ENCODE measurements at regions not wholly inside any gene's neighbourhood (a gene's known extent, or its start where the extent isn't known, plus 50 kb on each side); places are given as distances from the start of the nearest gene placed in this dataset.
"Not testable (repeated sequence)": the region's sequence is repeated elsewhere in the genome, so short reads cannot be mapped to it uniquely, and the experiment has no call there.

DNA sequence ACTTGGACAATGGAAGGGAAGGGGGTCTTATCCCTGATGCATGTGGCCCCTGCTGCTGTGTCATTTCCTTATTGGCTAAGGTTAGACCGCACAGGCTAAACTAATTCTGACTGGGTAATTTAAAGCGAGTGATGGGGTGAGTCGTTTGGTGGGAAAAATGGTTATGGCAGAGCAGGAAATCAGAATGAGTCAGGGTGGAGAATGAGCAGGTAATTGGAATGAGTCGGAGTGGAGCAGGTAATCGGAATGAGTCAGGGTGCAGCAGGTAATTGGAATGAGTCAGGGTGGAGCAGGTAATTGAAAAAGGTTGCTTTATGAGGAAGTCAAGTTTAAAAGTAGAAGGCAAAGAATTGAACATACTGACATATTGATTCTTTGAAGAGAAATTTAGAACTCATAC, 901.0 kb downstream of the DSC3 start:
- BruUV-seq (replicated peaks); FAIRE-seq; SMC1A ChIA-PET (ENCODE audit: uncharacterized antibody, unreplicated experiment); H3K27ac ChIP-seq (ENCODE audit: control insufficient read depth, insufficient read depth); H3K4me2 ChIP-seq (ENCODE audit: control insufficient read depth, insufficient read depth); DNase-seq (ENCODE audit: low read depth, low spot score); intact Hi-C loops (cut with micrococcal nuclease; ENCODE audit: unreplicated experiment); in situ Hi-C loops (cut with MboI); H3K4me3 ChIP-seq; H3K9me3 ChIP-seq (replicated peaks; ENCODE audit: control insufficient read depth, insufficient read depth, low read length); CTCF ChIA-PET; H3K9ac ChIP-seq (ENCODE audit: control insufficient read depth, insufficient read depth, low read length); POLR2A ChIA-PET; H3K79me2 ChIP-seq (ENCODE audit: control insufficient read depth, insufficient read depth, low read length); H3K27me3 ChIP-seq (replicated peaks in 1 of 2; ENCODE audit: control insufficient read depth in 2 of 2, insufficient read depth in 2 of 2, low read length in 1 of 2); H4K20me1 ChIP-seq (ENCODE audit: control insufficient read depth, insufficient read depth); H3K4me1 ChIP-seq (ENCODE audit: control insufficient read depth, insufficient read depth, low read length); RAD21 ChIA-PET (ENCODE audit: unreplicated experiment); H3K36me3 ChIP-seq (ENCODE audit: control insufficient read depth in 2 of 2, insufficient read depth in 2 of 2, low read length in 1 of 2); ATAC-seq; H2AFZ ChIP-seq (ENCODE audit: control insufficient read depth, low read depth, low read length): not testable (repeated sequence)
- 24% methylated on average over 5 of the region's 5 CpGs for WGBS (ENCODE audit: insufficient coverage, insufficient replicate concordance, low lambda C conversion rate, missing lambda C conversion rate)

DNA sequence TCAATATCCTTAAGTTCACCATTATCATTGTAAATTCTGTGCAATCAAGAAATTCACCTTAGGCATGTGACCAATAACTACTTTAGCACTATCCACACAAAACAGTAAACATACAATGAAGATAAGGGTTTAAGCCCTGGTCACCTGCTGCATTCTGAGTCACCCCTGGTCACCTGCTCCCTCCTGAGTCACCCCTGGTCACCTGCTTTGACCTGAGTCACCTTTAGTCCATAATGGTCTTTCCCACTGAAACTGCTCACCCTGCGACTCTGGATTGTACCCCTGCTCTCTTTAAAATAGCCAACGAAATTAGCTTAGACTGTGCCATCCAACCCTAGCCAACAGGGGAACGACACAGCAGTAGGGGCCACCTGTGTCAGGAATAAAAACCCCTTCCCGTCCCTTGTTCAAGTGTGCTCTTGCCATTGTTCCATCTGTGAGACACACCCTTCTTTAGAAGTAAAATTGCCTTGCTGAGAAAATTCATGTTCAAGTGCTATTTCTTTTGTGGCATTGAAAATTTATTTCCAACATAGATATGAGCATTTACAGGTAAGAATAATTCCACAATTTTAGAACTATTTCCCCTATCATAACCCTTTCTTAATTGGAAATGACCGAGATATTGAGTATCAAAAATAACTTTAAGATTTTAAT, 902.8 kb downstream of the DSC3 start:
- Histone ChIP-seq H3K36me3 (ENCODE audit: control insufficient read depth in 2 of 2, insufficient read depth in 2 of 2, low read length in 1 of 2) (no peaks in the 10 kb centered on the region), H3K4me2 (ENCODE audit: control insufficient read depth, insufficient read depth) (no peak overlapping the region)
- RAD21 ChIA-PET (ENCODE audit: unreplicated experiment) = no interaction called here

More for the DNA sequence above, 902.8 kb downstream of the DSC3 start:
- no peak for FAIRE-seq
- Histone ChIP-seq H3K9ac (ENCODE audit: control insufficient read depth, insufficient read depth, low read length) (no peak overlapping the region), H3K79me2 (ENCODE audit: control insufficient read depth, insufficient read depth, low read length) (no peaks in the 10 kb centered on the region), H4K20me1 (ENCODE audit: control insufficient read depth, insufficient read depth) (no peaks in the 10 kb centered on the region), H3K4me3 (no peak overlapping the region), H3K27me3 (replicated peaks in 1 of 2; ENCODE audit: control insufficient read depth in 2 of 2, insufficient read depth in 2 of 2, low read length in 1 of 2) (no peaks in the 10 kb centered on the region), H3K4me1 (ENCODE audit: control insufficient read depth, insufficient read depth, low read length) (no peaks in the 10 kb centered on the region), H3K9me3 (replicated peaks; ENCODE audit: control insufficient read depth, insufficient read depth, low read length) (no peaks in the 10 kb centered on the region), H3K27ac (ENCODE audit: control insufficient read depth, insufficient read depth) (no peak overlapping the region), H2AFZ (ENCODE audit: control insufficient read depth, low read depth, low read length) (no peak overlapping the region)
- no peak for ATAC-seq
- CTCF ChIA-PET = no interaction called here
- TF ChIP-seq, protein P1, sequence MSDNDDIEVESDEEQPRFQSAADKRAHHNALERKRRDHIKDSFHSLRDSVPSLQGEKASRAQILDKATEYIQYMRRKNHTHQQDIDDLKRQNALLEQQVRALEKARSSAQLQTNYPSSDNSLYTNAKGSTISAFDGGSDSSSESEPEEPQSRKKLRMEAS (IDR thresholded peaks at IDR 0.05; ENCODE audit: low read depth, low read length) = no peak
- TF ChIP-seq SP1 (IDR thresholded peaks at IDR 0.05; ENCODE audit: low read depth, low read length) (no peak), EGR1 (IDR thresholded peaks at IDR 0.05; ENCODE audit: borderline replicate concordance in 1 of 2, low read depth in 2 of 2, low read length in 2 of 2) (no peak)
- no peak for DNase-seq (ENCODE audit: low read depth, low spot score)
- POLR2A ChIA-PET = no interaction called here
- SMC1A ChIA-PET (ENCODE audit: uncharacterized antibody, unreplicated experiment) = no interaction called here
- in situ Hi-C loops (cut with MboI) (no loop called here), intact Hi-C loops (cut with micrococcal nuclease; ENCODE audit: unreplicated experiment) (no loop called here)
- BruUV-seq (replicated peaks) = no TSS peak
- WGBS (ENCODE audit: insufficient coverage, insufficient replicate concordance, low lambda C conversion rate, missing lambda C conversion rate) = 9% methylated on average over 5 of the region's 5 CpGs
